ENCODE measurements at regions not wholly inside any gene's neighbourhood (a gene's known extent, or its start where the extent isn't known, plus 50 kb on each side); places are given as distances from the start of the nearest gene placed in this dataset.

DNA sequence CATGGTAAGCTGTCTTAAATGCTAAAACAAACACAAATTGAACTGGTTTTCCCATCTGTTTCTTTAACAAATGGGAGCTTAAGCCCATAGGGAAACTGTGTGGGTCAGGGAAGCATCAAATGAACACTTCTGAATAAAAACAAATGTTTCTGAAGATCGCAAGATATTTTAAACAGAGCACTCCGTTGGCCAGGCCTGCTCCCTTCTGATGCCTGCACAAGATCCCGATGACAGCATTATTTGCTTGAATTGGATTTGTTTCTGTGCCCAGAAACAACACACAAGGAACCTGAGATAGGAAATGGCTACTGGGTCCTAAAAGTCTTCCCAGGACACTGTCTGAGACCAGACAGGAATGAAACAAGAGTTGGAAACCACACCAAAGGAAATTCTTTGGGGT lies 425.8 kb upstream of the ZFHX3 start:
- no peaks in the 10 kb centered on the region for H3K36me3 Mint-ChIP-seq (ENCODE audit: low read depth)

DNA sequence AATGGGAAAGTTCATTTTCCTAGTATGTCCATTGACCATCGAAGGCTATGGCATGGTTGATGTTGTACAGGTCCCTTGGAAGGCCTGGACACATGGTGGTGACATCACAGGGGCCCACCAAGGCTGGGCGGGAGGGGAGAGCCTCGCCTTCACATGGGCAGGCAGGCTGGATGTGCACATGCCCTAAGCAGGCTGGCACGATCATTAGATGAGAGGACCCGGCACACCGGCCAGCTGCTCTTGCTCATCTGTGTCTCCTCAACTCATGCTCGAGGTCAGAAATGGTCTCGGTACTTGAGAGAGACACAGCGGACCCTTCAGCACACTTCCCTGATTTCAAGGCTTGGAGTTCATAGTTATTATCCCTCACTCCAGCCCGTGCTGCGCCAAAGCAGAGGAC lies 416.9 kb upstream of the ZFHX3 start:
- TF ChIP-seq, protein P1, sequence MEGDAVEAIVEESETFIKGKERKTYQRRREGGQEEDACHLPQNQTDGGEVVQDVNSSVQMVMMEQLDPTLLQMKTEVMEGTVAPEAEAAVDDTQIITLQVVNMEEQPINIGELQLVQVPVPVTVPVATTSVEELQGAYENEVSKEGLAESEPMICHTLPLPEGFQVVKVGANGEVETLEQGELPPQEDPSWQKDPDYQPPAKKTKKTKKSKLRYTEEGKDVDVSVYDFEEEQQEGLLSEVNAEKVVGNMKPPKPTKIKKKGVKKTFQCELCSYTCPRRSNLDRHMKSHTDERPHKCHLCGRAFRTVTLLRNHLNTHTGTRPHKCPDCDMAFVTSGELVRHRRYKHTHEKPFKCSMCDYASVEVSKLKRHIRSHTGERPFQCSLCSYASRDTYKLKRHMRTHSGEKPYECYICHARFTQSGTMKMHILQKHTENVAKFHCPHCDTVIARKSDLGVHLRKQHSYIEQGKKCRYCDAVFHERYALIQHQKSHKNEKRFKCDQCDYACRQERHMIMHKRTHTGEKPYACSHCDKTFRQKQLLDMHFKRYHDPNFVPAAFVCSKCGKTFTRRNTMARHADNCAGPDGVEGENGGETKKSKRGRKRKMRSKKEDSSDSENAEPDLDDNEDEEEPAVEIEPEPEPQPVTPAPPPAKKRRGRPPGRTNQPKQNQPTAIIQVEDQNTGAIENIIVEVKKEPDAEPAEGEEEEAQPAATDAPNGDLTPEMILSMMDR (IDR thresholded peaks at IDR 0.05): no peak
- H3K4me1 Mint-ChIP-seq (ENCODE audit: low read depth): no peaks in the 10 kb centered on the region
- ChIA-PET CTCF (no interaction called here), POLR2A (no interaction called here)
- H3K36me3 Mint-ChIP-seq (ENCODE audit: low read depth): no peaks in the 10 kb centered on the region
- intact Hi-C loops (cut with micrococcal nuclease): no loop called here
- DNase-seq: no peak
- H3K9me3 Mint-ChIP-seq: peaks cover 10% of the 10 kb centered on the region
- peaks cover 4% of the 10 kb centered on the region for H3K27me3 Mint-ChIP-seq
- H3K27ac Mint-ChIP-seq: no peak overlapping the region
- ATAC-seq: no peak
- no peak overlapping the region for H3K4me3 Mint-ChIP-seq

More for the DNA sequence above, 425.8 kb upstream of the ZFHX3 start:
- DNase-seq: no peak
- ATAC-seq: no peak
- POLR2A ChIA-PET: no interaction called here
- Mint-ChIP-seq H3K27ac (no peak overlapping the region), H3K4me1 (ENCODE audit: low read depth) (no peaks in the 10 kb centered on the region), H3K9me3 (no peaks in the 10 kb centered on the region), H3K4me3 (no peak overlapping the region), H3K27me3 (no peaks in the 10 kb centered on the region)
- intact Hi-C loops (cut with micrococcal nuclease): no loop called here
- CTCF ChIA-PET: no interaction called here
- TF ChIP-seq, protein P1 (IDR thresholded peaks at IDR 0.05): no peak

DNA sequence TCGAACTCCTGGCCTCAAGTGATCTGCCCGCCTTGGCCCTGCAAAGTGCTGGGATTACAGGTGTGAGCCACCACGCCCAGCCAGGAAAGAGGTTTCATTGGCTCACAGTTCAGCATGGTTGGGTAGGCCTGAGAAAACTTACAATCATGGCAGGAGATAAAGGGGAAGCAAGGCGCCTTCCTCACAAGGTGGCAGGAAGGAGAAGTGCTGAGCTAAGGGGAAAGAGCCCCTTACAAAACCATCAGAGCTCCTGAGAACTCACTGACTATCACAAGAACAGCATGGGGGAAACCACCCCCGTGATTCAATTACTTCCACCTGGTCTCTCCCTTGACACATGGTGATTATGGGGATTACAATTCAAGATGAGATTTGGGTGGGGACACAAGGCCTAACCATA lies 411.7 kb upstream of the ZFHX3 start:
- TF ChIP-seq, protein P1 (IDR thresholded peaks at IDR 0.05): no peak
- Mint-ChIP-seq H3K9me3 (peaks cover 12% of the 10 kb centered on the region), H3K27me3 (peaks cover 2% of the 10 kb centered on the region), H3K4me3 (no peak overlapping the region), H3K36me3 (ENCODE audit: low read depth) (no peaks in the 10 kb centered on the region), H3K4me1 (ENCODE audit: low read depth) (no peaks in the 10 kb centered on the region), H3K27ac (no peak overlapping the region)
- ATAC-seq (no peak), DNase-seq (no peak)
- intact Hi-C loops (cut with micrococcal nuclease): no loop called here
- ChIA-PET CTCF (no interaction called here), POLR2A (no interaction called here)

DNA sequence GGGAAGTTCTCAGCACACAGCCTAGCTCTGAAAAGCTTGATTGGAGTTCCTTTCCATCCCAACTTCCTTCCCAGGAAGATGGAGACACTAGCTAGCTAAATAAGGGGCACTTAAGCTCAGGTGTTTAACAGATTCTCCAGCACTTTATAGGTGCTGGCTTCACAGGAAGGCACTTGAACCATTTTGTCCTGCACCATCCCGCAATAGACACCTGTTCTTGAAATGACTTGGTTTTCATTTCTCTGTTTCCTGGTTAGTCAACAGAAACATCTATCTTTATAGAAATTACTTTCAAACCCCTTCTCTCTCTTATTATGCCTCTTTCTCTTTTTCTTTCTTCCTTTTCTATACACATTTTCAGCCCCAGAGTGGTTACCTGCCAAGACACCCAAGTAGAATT lies 409.9 kb upstream of the ZFHX3 start:
- Mint-ChIP-seq H3K9me3 (peaks cover 12% of the 10 kb centered on the region), H3K4me3 (no peak overlapping the region), H3K27me3 (no peaks in the 10 kb centered on the region), H3K27ac (no peak overlapping the region), H3K36me3 (ENCODE audit: low read depth) (no peaks in the 10 kb centered on the region), H3K4me1 (ENCODE audit: low read depth) (no peaks in the 10 kb centered on the region)
- intact Hi-C loops (cut with micrococcal nuclease): no loop called here
- ChIA-PET POLR2A (no interaction called here), CTCF (no interaction called here)
- no peak for DNase-seq
- TF ChIP-seq, protein P1 (IDR thresholded peaks at IDR 0.05): no peak
- ATAC-seq: no peak

DNA sequence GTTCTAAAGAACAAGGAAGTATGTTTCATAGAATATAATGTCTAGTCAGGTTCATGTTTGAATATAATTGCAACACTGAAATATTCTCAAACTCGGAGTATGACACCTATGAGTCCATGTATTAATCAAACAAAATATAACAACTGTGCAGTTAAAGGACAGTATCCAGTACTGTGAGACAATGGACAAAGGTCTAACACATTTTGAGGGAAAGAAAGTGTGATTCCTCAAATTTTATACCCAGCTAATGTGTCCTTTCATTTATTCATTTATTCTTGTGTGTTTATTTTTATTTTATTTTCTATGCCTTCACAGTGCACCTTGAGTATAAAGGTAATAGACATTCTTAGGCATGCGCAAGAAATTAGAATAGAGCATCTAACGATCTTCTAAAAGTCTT lies 401.0 kb upstream of the ZFHX3 start:
- POLR2A ChIA-PET: no interaction called here
- H3K27ac Mint-ChIP-seq: no peak overlapping the region
- TF ChIP-seq, protein P1 (IDR thresholded peaks at IDR 0.05): no peak
- ATAC-seq (no peak), DNase-seq (no peak)
- H3K4me1 Mint-ChIP-seq (ENCODE audit: low read depth): no peaks in the 10 kb centered on the region
- intact Hi-C loops (cut with micrococcal nuclease): no loop called here
- no peak overlapping the region for H3K4me3 Mint-ChIP-seq
- CTCF ChIA-PET: no interaction called here
- H3K36me3 Mint-ChIP-seq (ENCODE audit: low read depth): no peaks in the 10 kb centered on the region
- H3K9me3 Mint-ChIP-seq: peaks cover 24% of the 10 kb centered on the region
- no peaks in the 10 kb centered on the region for H3K27me3 Mint-ChIP-seq
